Fibroblast of mammary gland (primary cell): ENCODE measurements at regions not wholly inside any gene's neighbourhood (a gene's known extent, or its start where the extent isn't known, plus 50 kb on each side); places are given as distances from the start of the nearest gene placed in this dataset.

ENCODE experiments used
- DNase-seq: peaks from one replicate; pipeline ENCODE4 v3.0.0-alpha.2; 2010; ENCODE audit warnings: low read depth
- H3K4me3 ChIP-seq: 2 replicates; pipeline ENCODE4 v1.5.1; 2011; ENCODE audit warnings: low read depth, mild to moderate bottlenecking, low read length, moderate library complexity; ENCODE audit not compliant: control insufficient read depth
- TF ChIP-seq, protein P1 (sequence below): conservative IDR thresholded peaks from 2 replicates; pipeline ENCODE4 v1.5.1; 2011; ENCODE audit warnings: low read depth, low read length, inconsistent platforms; ENCODE audit not compliant: control insufficient read depth, insufficient read depth

DNA sequence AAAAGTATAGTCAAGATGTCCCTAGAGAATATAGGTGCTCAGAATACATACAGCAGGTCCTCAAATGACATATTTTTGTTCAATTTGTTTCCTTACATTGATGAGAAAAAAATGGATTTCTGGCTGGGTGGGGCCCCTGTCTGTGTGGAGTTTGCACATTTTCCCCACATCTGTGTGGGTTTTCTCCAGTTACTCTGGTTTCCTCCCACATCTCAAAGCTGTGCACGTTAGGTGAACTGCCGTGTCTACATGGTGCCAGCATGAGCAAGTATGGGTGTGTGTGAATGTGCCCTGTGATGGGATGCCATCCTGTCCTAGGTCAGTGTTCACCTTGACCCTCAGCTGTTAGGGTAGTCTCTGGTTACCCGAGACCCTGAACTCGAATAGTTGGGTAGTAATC lies 289.1 kb downstream of the GRIN2B start:
- no peak for DNase-seq

DNA sequence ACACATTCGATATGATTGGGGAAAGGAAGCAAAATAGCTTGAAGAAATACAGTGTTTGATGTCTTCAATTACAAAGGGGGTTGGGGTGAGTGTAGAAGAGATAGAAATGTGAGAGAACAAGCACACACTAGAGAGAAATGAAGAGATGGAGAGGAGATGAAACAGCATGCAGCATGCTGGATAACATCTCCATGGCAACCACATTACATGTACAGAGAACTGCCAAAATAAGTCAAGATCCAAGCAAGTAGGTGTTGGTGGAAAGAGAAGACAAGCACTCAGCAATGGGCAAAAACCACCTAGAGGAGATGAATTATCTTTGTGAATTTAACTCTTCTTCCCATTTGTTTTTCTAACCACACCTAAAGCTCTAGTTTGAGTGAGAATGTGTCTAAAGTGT lies 289.8 kb downstream of the GRIN2B start:
- TF ChIP-seq, protein P1, sequence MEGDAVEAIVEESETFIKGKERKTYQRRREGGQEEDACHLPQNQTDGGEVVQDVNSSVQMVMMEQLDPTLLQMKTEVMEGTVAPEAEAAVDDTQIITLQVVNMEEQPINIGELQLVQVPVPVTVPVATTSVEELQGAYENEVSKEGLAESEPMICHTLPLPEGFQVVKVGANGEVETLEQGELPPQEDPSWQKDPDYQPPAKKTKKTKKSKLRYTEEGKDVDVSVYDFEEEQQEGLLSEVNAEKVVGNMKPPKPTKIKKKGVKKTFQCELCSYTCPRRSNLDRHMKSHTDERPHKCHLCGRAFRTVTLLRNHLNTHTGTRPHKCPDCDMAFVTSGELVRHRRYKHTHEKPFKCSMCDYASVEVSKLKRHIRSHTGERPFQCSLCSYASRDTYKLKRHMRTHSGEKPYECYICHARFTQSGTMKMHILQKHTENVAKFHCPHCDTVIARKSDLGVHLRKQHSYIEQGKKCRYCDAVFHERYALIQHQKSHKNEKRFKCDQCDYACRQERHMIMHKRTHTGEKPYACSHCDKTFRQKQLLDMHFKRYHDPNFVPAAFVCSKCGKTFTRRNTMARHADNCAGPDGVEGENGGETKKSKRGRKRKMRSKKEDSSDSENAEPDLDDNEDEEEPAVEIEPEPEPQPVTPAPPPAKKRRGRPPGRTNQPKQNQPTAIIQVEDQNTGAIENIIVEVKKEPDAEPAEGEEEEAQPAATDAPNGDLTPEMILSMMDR, result no peak
- no peak for DNase-seq

More for the DNA sequence above, 289.1 kb downstream of the GRIN2B start:
- no peak overlapping the region for H3K4me3 ChIP-seq
- TF ChIP-seq, protein P1, result no peak

DNA sequence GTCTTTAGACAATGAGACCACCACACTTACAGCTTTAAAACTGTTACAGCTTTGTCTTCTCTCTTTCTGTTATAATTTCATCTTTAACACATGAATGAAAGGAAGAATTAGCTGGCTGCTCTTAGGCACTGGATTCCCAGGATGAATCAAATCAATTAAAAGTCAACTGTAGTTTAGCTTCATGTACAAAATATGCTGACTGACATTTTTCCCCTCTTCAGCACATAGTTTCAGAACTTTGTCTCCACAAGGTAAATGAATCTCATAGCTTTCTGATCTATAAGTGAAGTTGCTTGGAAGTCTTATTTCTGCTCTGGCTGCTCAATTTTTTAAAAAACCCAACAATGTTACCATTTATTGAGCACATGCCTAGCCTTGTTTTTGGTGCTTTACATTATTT lies 293.8 kb downstream of the GRIN2B start:
- TF ChIP-seq, protein P1, result no peak
- DNase-seq, result no peak
- H3K4me3 ChIP-seq, result no peak overlapping the region

More for the DNA sequence above, 289.8 kb downstream of the GRIN2B start:
- H3K4me3 ChIP-seq, result no peak overlapping the region

DNA sequence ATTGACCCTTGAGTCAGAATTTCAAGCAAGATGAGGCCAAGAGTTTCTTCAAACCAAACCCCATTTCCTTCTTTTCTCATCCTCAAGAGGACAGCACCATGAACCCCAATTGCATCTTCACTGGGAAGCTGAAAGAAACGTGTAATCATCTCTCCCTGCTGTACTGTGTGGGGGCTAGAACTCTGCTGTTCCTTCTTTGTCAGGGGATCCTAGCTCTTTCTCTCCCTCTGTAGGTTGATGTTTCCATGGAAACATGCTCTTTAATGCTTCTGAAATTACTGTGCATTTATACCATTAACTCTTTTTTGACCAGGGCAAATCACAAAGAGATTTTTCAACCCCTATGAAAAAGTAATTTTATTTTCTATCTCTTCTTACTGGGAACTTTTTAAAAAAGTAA lies 295.1 kb downstream of the GRIN2B start:
- H3K4me3 ChIP-seq, result no peak overlapping the region
- TF ChIP-seq, protein P1, result no peak
- DNase-seq, result no peak

DNA sequence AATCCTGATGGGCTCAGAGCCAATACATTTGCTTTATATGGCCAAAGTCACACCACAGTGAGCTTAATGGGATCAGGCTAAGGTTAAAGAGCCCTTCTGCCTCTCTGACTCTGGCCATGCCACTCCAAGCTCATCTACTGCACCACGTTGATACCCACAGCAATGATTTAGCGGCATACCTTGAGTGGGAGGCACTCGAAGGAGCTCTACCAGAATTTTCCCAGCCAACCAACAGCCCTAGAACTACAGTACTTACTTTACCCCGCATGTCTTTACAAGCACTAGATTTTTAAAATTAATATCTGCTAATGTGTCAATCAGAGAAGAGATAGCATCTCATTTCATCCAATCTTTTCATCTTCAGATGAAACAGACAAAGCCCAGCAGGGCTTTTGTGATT lies 300.5 kb downstream of the GRIN2B start:
- TF ChIP-seq, protein P1, result no peak
- H3K4me3 ChIP-seq, result no peak overlapping the region
- no peak for DNase-seq

DNA sequence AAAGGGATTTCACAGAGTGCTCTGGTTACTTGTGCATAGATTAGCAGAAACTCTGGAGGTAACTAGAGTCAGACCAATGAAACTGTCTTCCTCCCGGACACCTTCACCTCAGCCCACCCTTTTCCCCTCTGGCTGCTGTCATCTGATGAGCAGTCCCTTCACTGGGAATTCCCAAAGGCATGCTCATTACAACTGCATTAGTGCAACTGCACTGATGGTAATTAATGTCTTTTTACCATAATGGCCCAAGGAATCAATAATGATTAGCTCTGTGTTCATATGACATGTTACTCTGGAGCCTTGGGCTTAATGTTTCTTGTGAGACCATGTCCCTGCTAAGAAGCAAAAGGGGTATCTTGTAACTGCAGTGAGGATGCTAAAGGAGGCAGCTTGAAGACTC lies 304.5 kb downstream of the GRIN2B start:
- TF ChIP-seq, protein P1, result no peak
- H3K4me3 ChIP-seq, result no peak overlapping the region
- no peak for DNase-seq

DNA sequence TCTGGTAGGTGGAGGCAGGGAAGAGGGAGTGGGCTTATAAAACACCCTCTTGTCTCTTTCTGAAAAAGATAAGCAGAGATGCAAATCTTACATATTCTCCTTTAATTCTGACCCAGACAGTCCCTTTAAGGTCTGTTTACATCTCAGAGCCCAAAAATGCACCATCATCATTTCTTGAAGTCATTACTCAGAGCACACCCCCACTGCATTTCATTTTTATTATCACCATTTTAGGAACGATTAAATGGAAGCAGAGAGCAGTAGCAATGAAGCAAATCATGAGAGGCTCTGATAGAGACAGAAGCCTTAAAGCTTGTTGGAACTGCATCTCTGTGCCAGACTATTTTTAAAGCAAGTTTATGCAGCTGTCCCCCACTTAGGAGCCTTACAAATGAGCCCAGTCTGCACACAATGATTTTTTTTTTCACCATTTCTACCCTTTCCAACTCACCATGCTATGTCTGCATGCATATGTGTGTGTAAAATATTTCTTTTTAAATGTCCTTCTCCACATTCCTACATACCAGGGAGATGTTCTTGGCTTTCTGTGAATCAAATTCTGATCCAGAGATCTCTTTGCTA lies 311.0 kb downstream of the GRIN2B start:
- TF ChIP-seq, protein P1, result no peak
- H3K4me3 ChIP-seq, result no peak overlapping the region
- no peak for DNase-seq
